Stimulated activated CD8-positive, alpha-beta memory T cell treated with anti-CD3 and anti-CD28 coated beads, Interleukin-12 subunit alpha, Interleukin-12 subunit beta, amount 100 ng/mL, for 24 hours (primary cell): ENCODE measurements at regions not wholly inside any gene's neighbourhood (a gene's known extent, or its start where the extent isn't known, plus 50 kb on each side); places are given as distances from the start of the nearest gene placed in this dataset.
"Not testable (repeated sequence)": the region's sequence is repeated elsewhere in the genome, so short reads cannot be mapped to it uniquely, and the experiment has no call there.

Source experiments
- DNase-seq: peaks from one replicate; pipeline ENCODE4 v3.0.0-alpha.2; 2020; ENCODE audit errors: extremely low read depth

DNA sequence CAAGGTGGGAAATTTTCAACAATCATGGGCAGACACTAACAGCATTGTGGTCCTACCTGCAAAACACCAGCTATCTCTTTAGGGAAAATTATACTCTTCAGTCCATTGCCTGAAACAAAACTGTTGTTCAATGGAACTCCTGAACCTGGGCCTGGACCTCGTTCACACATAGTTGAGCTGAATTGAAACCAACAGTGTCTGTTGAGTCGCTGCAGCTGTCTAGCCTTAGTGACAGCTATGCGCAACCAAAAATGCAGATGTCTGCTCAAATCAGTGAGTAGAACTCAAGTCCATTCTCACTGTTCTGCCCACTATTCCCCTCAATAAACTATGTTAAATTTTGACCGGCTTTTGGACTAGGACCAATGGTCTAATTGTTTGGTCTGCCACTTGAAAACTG, 286.2 kb downstream of the TFAP2A start:
- DNase-seq = no peak

DNA sequence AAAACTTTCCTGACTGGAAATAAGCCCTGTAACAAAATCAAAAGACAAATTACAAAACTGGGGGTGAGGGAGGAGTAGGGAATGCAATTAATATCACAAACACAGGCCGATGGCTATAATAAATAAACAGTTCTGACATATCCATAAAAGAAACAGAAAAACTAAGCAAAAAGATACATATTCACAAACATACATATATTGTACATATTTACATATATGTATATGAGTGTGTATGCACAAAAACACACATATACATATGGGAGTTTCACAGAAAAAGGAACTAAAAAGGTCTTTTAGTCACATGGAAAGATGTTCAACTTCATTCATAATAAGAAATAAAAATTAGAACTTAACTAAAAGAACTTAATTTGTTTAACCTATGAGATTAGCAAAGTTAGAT, 292.7 kb downstream of the TFAP2A start:
- no peak for DNase-seq

DNA sequence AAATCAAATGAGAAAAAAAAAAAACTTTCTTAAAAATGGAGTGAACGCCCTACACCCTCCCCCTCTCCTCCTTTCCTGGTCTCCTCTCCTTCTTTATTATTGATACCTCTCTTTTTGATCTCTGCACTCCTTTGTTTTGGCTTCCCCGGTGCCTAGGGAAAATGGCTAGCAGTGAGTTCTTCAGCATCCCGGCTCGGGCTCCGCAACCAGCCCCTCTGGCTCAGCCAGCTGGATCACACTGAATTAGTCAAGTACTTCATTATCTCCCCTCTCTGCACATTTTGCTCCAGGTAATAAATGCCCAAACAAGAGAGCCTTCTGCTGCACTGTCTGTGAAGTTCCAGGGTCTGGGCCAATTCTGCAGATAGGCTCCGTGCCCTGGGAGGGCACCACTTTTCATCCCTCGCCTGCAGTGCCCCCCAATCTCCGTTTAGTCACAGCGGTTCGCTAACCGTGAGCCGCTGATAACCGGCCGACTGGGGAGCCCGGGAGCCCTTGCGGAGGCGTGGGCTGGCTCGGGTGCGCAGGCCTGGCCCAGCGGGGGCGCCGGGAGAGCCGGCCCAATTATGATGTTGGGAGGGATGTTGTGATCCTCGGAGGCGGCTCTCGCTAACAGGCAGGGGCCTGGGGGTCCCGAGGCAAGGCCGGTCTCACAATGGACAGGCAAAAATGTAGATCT, 301.9 kb downstream of the TFAP2A start:
- DNase-seq = no peak

DNA sequence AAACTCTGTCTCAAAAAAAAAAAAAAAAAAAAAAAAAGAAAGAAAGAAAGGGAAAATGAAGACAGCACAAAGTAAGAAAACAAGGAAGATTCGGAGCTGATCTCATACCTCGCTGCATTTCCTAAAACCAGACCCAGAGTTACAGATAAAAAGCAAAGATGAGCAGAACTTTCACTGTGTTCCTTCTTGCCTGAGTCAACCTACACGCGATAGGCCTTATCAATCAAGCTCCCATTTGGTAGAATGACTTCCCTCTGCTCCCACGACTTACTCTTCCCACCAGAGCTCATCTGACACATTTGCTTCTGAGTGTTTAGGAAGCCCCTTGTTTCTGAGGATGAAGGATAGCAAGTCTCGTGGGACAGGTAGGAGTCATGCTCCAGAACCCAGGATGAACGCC, 302.9 kb downstream of the TFAP2A start:
- DNase-seq = no peak

DNA sequence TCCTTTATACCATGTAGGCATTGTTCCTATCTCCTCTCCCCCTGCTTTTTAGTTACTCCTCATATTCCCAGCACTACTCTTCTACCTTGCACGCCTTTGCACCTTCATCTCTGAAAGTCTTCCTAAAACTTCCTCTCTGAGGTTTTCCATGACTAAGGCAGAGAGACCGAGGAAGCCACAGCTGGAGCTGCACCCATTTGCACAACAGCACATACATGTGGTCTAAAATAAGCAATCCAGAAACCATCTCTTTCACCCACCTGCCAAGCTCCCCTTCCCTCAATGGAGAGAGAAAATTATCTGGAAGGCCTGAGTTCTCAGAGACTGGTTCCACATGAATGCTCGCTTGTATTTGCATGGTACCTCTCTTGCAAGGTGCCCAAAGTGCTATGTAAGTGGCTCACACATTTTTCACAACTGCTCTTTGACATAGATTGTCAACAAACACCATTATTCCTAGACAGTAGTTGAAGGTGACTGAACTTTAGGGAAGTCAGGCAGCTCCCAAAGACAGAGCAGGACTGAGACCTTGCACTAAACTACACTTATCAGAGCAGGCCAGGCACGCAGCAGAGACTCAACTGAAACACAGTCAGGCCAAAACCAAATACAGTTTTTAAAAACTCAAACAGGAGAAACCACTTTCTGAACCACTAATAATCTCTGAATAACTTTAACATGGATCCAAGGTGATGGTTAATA, 313.2 kb downstream of the TFAP2A start:
- no peak for DNase-seq

DNA sequence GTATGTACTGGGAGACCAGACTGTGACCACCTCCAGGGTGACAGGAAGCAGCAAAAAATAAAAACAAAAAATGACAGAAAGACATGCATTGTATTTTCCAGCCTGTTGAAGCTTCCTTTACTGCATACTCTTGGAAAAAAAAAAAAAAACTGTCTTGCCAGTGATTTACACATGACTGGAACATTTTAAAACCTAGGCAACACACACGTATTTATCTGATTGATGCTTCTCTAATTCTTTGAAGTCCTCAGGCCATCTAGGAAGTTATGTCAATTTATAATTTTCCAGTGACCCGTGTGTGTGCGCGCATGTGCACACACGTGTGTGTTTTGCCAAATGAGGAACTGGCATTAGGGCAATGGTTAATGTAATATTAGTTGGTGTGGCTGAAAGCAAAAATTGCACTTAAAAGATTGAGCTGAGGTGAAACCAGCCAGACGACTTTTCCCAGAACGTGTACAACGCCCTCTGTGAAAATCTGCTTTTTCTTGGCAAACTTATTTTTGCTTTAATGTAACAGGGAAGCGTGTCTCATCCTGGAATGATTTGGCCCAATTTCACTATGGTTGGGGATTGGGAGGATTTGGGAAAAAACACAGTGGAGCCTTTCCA, 315.2 kb downstream of the TFAP2A start:
- no peak for DNase-seq

DNA sequence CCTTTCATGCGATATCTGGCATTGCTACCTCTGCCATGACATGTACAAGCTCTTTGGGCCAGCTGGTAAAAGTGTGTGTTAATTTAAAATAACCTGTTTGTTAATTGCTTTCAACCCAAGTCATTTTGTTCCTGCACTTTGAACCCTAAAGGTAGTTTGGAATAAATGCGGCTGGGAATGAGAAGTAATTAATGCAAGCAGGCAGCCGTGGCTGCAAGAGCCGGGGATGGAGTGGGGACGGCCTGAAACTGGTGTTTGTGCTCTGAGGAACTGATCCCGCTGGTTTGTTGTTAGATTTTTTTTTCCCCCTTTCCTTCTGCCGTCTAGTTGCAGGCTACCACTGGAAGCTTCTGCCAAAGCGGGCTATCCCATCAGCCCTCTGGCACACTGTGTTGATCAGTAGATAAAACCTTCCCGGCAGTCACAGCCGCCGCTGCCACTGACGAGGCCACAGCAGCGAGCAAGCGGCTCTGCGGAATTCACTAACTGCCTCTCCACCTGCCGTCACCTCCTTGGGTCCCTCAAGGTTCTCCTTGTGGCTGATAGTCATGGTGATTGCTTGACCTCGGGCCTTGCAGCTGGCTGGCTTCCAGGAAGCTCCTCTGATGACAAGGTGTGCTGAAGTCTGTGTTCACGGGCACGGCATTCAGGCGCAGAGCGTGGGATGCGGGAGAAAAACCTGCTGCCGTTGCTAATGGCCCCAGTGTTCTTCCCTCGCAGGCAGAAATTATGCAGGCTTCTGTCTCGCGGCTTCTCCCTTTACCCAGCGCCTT, 315.9 kb downstream of the TFAP2A start:
- DNase-seq = no peak

DNA sequence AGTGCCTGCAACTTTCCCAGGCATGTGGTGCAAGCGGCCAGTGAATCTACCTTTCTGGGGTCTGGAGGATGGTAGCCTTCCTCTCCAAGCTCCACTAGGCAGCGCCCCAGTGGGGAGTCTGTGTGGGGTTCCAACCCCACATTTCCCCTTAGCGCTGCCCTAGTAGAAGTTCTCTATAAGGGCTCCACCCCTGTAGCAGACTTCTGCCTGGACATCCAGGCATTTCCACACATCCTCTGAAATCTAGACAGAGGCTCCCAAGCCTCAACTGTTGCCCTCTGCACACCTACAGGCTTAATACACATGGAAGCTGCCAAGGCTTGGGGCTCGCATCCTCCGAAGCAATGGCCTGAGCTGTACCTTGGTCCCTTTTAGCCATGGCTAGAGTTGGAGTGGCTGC, 321.6 kb downstream of the TFAP2A start:
- DNase-seq = no peak

DNA sequence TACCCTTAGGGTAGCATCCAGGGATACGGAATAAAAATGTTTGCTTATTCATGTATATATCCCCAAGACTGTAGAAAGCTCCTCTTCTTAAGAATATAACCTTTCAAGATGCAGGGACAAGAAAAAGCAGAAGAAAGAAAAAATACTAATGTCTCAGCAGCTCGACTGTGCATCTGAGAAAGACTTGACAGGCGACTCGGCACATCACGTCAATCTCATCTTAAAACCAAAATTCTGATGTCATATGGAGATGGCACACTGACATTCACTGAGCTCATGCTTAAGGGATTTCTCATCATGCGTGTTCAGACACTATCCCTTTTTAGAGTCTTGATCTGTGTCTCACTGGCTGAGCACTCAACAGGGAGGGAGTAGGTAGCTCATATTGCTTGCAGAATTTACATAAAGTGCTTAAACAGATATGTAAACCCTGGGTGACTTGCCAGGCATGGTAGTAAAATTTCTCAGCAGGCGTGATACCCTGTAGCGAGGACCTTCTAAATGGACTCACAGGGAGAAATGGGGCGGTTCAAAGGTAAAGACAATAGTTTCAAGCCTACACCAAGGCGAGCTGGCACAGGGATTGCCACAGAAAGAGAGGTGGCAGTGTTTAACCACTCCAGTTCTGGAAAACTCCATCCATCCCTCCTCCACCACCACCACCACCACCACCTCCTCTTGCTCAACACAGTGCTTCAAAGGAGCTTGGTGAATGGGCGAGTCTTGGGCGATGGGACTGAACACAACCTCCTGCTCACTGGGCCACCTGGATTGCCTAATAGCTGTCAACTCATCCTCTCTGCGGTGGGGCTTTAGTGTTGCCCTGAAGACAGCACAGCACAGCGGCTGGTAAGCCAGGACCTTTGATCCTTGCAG, 330.5 kb downstream of the TFAP2A start:
- DNase-seq = no peak

DNA sequence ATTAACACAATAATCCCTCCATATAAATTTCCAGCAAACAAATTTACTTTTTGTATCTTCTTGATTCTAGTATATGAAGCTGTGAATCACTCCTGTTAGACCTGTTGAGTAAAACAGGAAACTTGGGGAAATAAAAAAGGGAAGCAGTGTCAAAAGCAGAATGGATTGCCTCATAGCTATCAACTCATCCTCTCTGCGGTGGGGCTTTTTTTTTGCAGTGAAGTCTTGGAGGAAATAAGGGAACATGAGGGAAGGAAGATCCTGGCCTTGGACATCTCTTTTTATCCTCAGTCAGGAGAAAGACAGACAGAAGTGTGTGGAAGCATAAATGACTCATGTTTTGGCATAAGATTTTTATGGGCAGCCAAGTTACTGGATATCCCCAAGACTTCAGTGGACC, 332.5 kb downstream of the TFAP2A start:
- DNase-seq = no peak

DNA sequence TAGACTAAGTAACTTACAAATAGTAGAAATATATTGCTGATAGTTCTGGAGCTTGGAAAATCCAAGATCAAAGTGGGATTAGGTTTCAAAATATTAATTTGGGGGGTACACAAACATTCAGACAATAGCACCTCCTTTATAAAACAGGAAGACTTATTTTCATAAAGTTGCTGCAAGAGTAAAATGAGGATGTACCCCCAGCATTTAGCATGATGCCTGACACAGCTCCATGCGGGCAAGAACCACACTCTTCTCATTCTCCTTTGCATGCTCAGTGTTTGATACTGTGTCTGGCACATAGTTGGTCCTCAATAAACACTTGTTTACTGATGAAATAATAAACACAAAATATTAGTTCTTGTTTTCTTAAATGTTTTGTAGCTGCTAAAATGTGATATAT, 332.9 kb downstream of the TFAP2A start:
- no peak for DNase-seq

DNA sequence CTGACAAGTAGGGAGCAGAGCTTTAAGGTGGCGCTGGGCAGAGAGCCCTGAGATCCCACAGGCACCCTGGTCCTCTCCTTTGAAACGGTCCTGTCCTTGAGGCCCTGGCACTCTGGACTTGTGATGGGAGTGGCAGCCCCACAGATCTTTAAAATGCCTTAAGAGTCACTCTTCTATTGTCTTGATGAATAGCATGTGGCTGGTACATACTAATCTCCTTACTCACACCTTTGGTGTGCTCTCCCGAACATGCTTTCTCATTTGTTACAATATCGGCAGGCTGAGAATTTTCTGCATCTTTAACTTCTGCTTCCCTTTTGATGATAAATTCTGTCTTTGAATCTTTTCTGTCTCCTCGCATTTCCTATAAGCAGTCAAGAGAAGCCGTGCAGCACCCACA, 333.8 kb downstream of the TFAP2A start:
- no peak for DNase-seq

DNA sequence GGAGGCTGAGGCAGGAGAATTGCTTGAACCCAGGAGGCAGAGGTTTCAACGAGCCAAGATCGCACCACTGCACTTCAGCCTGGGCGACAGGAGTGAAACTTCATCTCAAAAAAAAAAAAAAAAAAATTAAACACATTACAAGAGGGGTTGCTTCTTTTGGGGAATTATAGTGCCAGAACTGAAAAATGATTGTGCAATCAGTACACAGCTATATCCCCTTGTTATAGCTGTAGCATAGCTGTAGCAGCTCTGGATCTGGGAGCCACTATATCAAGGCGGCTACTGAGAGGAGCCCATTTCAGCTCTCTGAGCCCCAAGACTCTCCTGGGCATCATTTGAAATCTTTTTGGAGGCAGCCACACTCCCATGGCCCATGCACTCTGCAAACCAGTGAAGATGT, 334.3 kb downstream of the TFAP2A start:
- DNase-seq = no peak

DNA sequence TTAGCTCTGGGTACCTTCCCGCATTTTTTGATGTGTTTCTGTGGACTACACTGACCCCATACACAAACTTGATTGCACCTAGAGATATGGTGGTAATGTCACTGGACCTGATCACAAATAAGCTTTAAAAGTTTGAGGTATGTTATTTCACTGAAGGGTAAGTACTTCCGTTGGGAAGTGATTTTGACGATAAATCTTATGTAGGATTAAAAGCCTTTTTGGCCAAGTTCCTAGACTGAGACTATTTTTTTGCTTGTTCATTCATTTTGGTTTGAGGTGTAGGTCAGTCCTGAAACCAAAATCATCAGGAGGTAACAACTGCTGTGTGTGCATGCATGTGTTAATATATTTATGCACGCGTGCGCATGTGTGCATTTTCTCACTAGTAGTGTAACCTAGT, 336.3 kb downstream of the TFAP2A start:
- no peak for DNase-seq

DNA sequence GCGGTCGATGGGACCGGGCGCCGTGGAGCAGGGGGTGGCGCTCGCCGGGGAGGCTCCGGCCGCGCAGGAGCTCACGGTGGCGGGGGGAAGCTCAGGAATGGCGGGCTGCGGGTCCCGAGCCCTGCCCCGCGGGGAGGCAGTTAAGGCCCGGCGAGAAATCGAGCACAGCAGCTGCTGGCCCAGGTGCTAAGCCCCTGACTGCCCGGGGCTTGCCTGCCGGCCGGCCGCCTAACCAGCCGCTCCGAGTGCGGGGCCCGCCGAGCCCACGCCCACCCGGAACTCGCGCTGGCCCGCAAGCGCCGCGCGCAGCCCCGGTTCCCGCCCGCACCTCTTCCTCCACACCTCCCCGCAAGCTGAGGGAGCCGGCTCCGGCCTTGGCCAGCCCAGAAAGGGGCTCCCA, 340.1 kb downstream of the TFAP2A start:
- not testable (repeated sequence) for DNase-seq

DNA sequence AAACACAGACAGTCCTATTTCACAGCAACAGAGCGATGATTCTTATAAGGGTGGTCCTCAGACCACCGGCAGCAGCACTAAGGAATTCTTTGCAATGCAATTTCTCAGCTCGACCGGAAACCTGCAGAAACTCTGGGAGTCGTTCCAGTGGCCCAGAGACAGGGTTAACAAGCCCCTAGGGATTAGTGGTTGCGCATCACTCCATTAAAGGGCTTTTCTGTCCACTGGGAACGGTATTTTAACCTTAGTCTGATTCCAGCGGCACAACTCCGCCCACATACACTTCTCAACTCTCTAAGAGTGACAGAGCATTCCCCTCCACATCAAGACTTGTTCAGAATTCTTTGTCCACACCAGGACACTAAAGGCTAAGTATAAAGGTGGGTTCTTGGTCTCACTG, 341.5 kb downstream of the TFAP2A start:
- DNase-seq = no peak

DNA sequence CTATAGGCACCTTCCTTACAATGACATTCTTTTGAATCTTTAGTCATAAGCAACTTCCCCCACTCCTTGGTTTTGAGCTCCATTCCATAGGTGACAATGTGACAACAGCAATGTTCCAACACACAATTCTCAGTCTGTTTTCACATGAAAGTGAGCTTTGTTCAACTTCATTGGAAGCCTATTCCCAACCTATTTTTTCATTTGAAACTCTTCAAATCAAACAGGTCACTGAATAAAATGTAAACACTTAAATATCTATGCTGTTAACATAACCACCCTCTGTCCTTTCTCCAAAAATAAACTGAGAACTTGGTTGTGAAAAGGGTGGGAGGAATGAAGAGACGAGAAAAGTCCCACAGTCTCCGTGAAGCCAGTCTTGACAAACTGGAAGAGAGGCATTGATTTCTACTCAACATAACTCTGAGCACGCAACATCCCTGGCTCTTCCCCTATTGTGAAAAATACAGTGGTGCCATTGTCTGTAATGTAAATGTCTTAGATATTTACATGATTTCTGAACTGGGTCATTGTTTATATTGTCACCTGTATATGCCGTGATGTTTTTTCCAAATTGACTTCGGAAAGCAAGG, 343.1 kb downstream of the TFAP2A start:
- DNase-seq = no peak

DNA sequence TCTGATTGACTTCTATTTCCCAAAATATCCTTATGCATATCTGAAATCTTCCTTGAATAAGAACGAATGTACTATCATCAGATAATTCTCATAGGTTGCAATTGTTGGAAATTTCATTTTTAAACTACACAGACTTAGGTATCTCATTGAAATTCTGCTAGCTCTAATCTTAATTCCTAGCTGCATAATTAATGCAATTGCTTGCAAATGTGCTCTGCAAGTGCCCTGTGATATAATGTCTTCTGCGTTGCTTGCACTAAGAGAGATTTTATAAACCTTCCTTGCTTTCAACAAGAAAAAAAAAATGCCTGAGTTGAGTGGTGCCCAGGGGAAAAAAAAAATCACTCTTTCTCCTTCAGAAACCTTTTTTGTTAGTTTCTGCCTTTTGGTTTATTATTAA, 354.9 kb downstream of the TFAP2A start:
- no peak for DNase-seq

DNA sequence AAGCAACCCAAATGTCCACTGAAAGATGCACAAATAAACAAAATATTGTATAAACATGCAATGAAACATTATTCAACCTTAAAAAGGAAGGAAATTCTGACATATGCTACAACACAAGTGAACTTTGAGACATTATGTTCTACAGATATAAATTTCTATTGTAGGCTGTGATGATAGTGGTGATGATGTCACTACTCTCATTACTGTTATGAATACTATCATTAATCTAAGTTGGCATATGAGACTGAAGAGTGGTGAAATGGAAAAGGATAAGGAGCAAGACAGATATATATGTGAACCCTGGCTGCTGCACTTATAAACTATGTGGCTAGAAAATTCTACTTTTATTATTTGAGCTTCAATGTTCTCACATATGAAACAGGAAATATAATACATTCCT, 360.2 kb downstream of the TFAP2A start:
- DNase-seq = no peak

DNA sequence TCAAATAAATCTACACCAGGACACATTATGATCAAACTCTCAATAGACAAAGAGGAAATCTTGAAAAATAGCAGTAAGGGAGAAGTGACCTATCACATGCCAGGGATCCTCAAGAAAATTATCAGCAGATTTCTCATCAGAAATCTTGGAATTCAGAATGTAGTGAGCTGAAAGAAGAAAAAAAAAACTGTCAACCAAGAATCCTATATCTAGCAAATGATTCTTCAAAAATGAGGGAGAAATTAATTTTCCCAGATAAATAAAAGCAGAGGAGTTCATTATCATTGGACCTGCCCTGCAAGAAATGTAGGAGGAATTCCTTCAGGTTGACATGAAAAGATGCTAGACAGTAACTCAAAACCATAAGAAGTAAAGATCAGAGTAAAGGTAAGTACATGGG, 363.6 kb downstream of the TFAP2A start:
- DNase-seq = no peak
